ENCODE measurements at regions not wholly inside any gene's neighbourhood (a gene's known extent, or its start where the extent isn't known, plus 50 kb on each side); places are given as distances from the start of the nearest gene placed in this dataset.

GRCh38 chrX:97898798-97899197, 1015.1 kb downstream of the RPA4 start:
- TF ChIP-seq, protein P1, sequence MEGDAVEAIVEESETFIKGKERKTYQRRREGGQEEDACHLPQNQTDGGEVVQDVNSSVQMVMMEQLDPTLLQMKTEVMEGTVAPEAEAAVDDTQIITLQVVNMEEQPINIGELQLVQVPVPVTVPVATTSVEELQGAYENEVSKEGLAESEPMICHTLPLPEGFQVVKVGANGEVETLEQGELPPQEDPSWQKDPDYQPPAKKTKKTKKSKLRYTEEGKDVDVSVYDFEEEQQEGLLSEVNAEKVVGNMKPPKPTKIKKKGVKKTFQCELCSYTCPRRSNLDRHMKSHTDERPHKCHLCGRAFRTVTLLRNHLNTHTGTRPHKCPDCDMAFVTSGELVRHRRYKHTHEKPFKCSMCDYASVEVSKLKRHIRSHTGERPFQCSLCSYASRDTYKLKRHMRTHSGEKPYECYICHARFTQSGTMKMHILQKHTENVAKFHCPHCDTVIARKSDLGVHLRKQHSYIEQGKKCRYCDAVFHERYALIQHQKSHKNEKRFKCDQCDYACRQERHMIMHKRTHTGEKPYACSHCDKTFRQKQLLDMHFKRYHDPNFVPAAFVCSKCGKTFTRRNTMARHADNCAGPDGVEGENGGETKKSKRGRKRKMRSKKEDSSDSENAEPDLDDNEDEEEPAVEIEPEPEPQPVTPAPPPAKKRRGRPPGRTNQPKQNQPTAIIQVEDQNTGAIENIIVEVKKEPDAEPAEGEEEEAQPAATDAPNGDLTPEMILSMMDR (IDR thresholded peaks at IDR 0.05): no peak
- TF ChIP-seq, protein P2, sequence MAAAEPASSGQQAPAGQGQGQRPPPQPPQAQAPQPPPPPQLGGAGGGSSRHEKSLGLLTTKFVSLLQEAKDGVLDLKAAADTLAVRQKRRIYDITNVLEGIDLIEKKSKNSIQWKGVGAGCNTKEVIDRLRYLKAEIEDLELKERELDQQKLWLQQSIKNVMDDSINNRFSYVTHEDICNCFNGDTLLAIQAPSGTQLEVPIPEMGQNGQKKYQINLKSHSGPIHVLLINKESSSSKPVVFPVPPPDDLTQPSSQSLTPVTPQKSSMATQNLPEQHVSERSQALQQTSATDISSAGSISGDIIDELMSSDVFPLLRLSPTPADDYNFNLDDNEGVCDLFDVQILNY (CRISPR knock-in tag; IDR thresholded peaks at IDR 0.05): no peak
- TF ChIP-seq TP53 (CRISPR knock-in tag; IDR thresholded peaks at IDR 0.05) (no peak), MAX (CRISPR knock-in tag; IDR thresholded peaks at IDR 0.05) (no peak), ZNF423 (CRISPR knock-in tag; IDR thresholded peaks at IDR 0.05) (no peak), ZNF512 (CRISPR knock-in tag; IDR thresholded peaks at IDR 0.05; ENCODE audit: borderline replicate concordance) (no peak), PRRX2 (CRISPR knock-in tag; IDR thresholded peaks at IDR 0.05) (no peak), PRDM15 (CRISPR knock-in tag; IDR thresholded peaks at IDR 0.05) (no peak), ZNF232 (CRISPR knock-in tag; IDR thresholded peaks at IDR 0.05) (no peak), ATF1 (CRISPR knock-in tag; IDR thresholded peaks at IDR 0.05) (no peak), NFYB (CRISPR knock-in tag; conservative IDR thresholded peaks at IDR 0.05; ENCODE audit: low read depth) (no peak)
- TF ChIP-seq, protein P3, sequence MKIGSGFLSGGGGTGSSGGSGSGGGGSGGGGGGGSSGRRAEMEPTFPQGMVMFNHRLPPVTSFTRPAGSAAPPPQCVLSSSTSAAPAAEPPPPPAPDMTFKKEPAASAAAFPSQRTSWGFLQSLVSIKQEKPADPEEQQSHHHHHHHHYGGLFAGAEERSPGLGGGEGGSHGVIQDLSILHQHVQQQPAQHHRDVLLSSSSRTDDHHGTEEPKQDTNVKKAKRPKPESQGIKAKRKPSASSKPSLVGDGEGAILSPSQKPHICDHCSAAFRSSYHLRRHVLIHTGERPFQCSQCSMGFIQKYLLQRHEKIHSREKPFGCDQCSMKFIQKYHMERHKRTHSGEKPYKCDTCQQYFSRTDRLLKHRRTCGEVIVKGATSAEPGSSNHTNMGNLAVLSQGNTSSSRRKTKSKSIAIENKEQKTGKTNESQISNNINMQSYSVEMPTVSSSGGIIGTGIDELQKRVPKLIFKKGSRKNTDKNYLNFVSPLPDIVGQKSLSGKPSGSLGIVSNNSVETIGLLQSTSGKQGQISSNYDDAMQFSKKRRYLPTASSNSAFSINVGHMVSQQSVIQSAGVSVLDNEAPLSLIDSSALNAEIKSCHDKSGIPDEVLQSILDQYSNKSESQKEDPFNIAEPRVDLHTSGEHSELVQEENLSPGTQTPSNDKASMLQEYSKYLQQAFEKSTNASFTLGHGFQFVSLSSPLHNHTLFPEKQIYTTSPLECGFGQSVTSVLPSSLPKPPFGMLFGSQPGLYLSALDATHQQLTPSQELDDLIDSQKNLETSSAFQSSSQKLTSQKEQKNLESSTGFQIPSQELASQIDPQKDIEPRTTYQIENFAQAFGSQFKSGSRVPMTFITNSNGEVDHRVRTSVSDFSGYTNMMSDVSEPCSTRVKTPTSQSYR (CRISPR knock-in tag; IDR thresholded peaks at IDR 0.05): no peak
- TF ChIP-seq, protein P4, sequence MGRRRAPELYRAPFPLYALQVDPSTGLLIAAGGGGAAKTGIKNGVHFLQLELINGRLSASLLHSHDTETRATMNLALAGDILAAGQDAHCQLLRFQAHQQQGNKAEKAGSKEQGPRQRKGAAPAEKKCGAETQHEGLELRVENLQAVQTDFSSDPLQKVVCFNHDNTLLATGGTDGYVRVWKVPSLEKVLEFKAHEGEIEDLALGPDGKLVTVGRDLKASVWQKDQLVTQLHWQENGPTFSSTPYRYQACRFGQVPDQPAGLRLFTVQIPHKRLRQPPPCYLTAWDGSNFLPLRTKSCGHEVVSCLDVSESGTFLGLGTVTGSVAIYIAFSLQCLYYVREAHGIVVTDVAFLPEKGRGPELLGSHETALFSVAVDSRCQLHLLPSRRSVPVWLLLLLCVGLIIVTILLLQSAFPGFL (CRISPR knock-in tag; IDR thresholded peaks at IDR 0.05; ENCODE audit: borderline replicate concordance): no peak
